ENCODE measurements at regions not wholly inside any gene's neighbourhood (a gene's known extent, or its start where the extent isn't known, plus 50 kb on each side); places are given as distances from the start of the nearest gene placed in this dataset.

DNA sequence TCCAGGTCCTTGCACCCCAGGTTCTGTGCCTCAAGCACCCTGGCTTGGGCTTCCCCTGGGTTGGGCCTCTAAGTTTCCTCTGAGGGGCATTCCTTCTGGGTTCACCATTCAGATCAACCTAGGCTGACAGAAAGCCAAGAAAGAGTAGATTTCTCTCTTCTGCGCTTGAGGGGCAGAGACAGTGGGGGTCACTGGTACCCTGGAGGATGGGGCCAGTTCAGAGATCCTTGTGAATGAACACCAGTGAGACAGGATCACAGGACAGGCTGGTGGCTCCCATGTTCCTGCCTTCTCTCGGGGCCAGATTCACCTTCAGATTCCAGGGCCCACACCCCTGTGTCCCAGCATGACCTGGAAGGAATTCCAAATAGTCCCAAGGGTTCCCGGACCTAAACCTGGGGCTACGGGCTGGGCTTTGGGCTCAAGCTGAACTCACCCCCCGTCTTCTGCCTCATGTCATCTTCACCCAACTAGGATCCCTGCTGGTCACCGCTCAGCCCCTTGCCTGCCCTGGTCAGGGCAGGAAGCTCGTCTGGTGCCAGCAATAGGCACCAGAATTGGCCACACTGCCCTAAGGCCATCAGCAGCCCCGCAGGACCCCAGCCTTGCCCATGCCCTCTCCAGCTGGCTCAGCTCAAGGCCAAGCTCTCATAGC lies 91.8 kb upstream of the MVB12B start (continued):
- no peak for TF ChIP-seq ELF4 (CRISPR knock-in tag; IDR thresholded peaks at IDR 0.05)
- TF ChIP-seq, protein P1, sequence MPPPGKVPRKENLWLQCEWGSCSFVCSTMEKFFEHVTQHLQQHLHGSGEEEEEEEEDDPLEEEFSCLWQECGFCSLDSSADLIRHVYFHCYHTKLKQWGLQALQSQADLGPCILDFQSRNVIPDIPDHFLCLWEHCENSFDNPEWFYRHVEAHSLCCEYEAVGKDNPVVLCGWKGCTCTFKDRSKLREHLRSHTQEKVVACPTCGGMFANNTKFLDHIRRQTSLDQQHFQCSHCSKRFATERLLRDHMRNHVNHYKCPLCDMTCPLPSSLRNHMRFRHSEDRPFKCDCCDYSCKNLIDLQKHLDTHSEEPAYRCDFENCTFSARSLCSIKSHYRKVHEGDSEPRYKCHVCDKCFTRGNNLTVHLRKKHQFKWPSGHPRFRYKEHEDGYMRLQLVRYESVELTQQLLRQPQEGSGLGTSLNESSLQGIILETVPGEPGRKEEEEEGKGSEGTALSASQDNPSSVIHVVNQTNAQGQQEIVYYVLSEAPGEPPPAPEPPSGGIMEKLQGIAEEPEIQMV (tag; conservative IDR thresholded peaks at IDR 0.05; ENCODE audit: low read depth) = no peak

DNA sequence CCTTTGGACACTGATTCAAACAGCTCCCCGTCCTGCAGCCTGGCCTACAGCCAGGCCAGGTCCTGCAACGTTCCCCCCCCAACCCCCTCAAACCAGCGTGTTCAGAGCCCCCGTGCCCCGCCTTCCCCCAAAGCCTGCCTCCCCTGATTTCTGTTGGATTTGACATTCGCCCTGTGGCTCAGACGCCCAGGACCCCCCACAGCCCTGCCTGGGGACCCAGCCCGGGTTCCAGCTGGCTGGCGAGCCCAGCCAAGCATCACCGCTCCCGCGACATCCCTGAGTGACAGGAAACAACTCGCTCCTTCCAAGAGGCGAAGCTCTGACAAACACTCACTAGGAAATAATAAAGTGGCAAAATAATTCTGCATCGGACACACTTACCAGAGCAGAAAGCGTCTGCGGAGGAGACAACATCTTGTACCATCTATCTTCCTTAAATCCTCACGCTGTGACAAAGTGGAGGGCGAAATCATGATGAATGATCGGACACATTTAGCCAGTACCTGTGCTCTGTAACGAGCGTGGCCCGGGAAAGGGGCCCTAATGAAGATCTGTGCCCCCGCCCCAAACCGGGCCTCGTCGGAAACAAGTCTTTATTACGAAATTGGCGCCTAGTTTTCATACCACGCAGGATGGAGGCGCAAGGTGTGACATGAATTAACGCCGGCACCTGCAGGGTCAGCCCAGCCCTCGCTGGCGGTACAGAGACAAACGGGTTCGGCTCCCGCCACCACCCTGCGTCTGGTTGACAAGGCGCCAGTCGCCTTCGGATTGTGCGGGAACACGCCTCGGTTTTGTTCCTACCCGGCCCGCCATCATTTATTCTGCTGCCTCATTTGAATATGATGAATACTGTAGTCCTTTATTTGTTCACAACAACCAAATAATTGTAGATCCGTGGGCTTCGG lies 91.0 kb upstream of the MVB12B start:
- H3K27me3 ChIP-seq (ENCODE audit: control insufficient read depth in 2 of 2, insufficient read depth in 2 of 2, low read length in 2 of 2) = peaks cover 11 to 32% of the 10 kb centered on the region in 2 experiments; a peak in 4 of 5 replicates
- intact Hi-C loops (cut with micrococcal nuclease) = no loop called here
- no peak for DNase-seq (ENCODE audit: extremely low read depth in 1 of 4, low spot score in 3 of 4)
- ChIA-PET CTCF (ENCODE audit: low intra/inter-chr PET ratio) (no interaction called here), POLR2A (interaction anchor here (1.3 kb wide), 1 partner anchor 218 kb away, joined by 4 read pairs; no protein-coding TSS in a partner anchor)
- H3K4me2 ChIP-seq (ENCODE audit: insufficient read depth, low read length) = no peak overlapping the region
- ATAC-seq = no peak
- in situ Hi-C loops (cut with MboI) = no loop called here
- no peak overlapping the region for H3K27ac ChIP-seq (ENCODE audit: extremely low read depth, low read depth, low read length)
- WGBS (ENCODE audit: insufficient coverage, low coverage, missing lambda C conversion rate) = 2% methylated on average over 42 of the region's 49 CpGs
- no peak overlapping the region for H2AFZ ChIP-seq (ENCODE audit: low read depth, low read length)
- H3K4me3 ChIP-seq = no peak overlapping the region
- no peaks in the 10 kb centered on the region for H4K20me1 ChIP-seq (replicated peaks; ENCODE audit: control insufficient read depth, insufficient read depth, low read length)
- no peaks in the 10 kb centered on the region for H3K9me3 ChIP-seq (replicated peaks; ENCODE audit: control insufficient read depth, insufficient read depth, low read depth, low read length)
- H3K36me3 ChIP-seq (ENCODE audit: control insufficient read depth, insufficient read depth, low read length) = no peaks in the 10 kb centered on the region
- no peaks in the 10 kb centered on the region for H3K9me1 ChIP-seq (ENCODE audit: control insufficient read depth, insufficient read depth, low read length)
- no peaks in the 10 kb centered on the region for H3K79me2 ChIP-seq (ENCODE audit: control insufficient read depth, insufficient read depth, low read length)
- H3K9ac ChIP-seq (ENCODE audit: insufficient read depth in 1 of 2, low read depth in 2 of 2, low read length in 2 of 2) = no peak overlapping the region
- BruUV-seq (replicated peaks) = no TSS peak
- no peaks in the 10 kb centered on the region for H3K4me1 ChIP-seq (replicated peaks in 1 of 2; ENCODE audit: control insufficient read depth in 2 of 2, insufficient read depth in 2 of 2, low read length in 2 of 2)
- FAIRE-seq = no peak
- TF ChIP-seq, protein P2, sequence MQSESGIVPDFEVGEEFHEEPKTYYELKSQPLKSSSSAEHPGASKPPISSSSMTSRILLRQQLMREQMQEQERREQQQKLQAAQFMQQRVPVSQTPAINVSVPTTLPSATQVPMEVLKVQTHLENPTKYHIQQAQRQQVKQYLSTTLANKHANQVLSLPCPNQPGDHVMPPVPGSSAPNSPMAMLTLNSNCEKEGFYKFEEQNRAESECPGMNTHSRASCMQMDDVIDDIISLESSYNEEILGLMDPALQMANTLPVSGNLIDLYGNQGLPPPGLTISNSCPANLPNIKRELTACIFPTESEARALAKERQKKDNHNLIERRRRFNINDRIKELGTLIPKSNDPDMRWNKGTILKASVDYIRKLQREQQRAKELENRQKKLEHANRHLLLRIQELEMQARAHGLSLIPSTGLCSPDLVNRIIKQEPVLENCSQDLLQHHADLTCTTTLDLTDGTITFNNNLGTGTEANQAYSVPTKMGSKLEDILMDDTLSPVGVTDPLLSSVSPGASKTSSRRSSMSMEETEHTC (IDR thresholded peaks at IDR 0.05) = no peak
- TF ChIP-seq RFX1 (IDR thresholded peaks at IDR 0.05) = no peak
- TF ChIP-seq, protein P3, sequence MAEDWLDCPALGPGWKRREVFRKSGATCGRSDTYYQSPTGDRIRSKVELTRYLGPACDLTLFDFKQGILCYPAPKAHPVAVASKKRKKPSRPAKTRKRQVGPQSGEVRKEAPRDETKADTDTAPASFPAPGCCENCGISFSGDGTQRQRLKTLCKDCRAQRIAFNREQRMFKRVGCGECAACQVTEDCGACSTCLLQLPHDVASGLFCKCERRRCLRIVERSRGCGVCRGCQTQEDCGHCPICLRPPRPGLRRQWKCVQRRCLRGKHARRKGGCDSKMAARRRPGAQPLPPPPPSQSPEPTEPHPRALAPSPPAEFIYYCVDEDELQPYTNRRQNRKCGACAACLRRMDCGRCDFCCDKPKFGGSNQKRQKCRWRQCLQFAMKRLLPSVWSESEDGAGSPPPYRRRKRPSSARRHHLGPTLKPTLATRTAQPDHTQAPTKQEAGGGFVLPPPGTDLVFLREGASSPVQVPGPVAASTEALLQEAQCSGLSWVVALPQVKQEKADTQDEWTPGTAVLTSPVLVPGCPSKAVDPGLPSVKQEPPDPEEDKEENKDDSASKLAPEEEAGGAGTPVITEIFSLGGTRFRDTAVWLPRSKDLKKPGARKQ (CRISPR knock-in tag; IDR thresholded peaks at IDR 0.05) = no peak
- TF ChIP-seq ARHGAP35 (IDR thresholded peaks at IDR 0.05; ENCODE audit: partially characterized antibody) = no peak
- TF ChIP-seq EHMT2 (IDR thresholded peaks at IDR 0.05) = no peak
- no peak for TF ChIP-seq SRSF7 (optimal IDR thresholded peaks at IDR 0.05; ENCODE audit: low read depth, low read length)
- no peak for TF ChIP-seq CCNT2 (IDR thresholded peaks at IDR 0.05; ENCODE audit: borderline replicate concordance, extremely low read depth, insufficient read length, low read depth, low read length)
- TF ChIP-seq, protein P4, sequence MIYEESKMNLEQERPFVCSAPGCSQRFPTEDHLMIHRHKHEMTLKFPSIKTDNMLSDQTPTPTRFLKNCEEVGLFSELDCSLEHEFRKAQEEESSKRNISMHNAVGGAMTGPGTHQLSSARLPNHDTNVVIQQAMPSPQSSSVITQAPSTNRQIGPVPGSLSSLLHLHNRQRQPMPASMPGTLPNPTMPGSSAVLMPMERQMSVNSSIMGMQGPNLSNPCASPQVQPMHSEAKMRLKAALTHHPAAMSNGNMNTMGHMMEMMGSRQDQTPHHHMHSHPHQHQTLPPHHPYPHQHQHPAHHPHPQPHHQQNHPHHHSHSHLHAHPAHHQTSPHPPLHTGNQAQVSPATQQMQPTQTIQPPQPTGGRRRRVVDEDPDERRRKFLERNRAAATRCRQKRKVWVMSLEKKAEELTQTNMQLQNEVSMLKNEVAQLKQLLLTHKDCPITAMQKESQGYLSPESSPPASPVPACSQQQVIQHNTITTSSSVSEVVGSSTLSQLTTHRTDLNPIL (CRISPR knock-in tag; IDR thresholded peaks at IDR 0.05) = no peak
- TF ChIP-seq ZBTB1 (CRISPR knock-in tag; IDR thresholded peaks at IDR 0.05; ENCODE audit: borderline replicate concordance, low read depth) = no peak
- no peak for TF ChIP-seq RAD51 (IDR thresholded peaks at IDR 0.05; ENCODE audit: borderline replicate concordance, low read depth)
- TF ChIP-seq POLR2H (tag; IDR thresholded peaks at IDR 0.05; ENCODE audit: low read depth) = no peak

Measured in K562 (cell line).